ENCODE measurements at regions not wholly inside any gene's neighbourhood (a gene's known extent, or its start where the extent isn't known, plus 50 kb on each side); places are given as distances from the start of the nearest gene placed in this dataset.
"Not testable (repeated sequence)": the region's sequence is repeated elsewhere in the genome, so short reads cannot be mapped to it uniquely, and the experiment has no call there.

- H3K9me3 ChIP-seq (ENCODE audit: control insufficient read depth in 2 of 2, insufficient read depth in 1 of 2, low read depth in 1 of 2, low read length in 1 of 2): no peaks in the 10 kb centered on the region
- no peaks in the 10 kb centered on the region for H3K4me1 ChIP-seq (ENCODE audit: control insufficient read depth in 3 of 3, insufficient read depth in 2 of 3, low read depth in 1 of 3, low read length in 2 of 3)
- WGBS, 3 donors: 12 to 44% (median 16%) methylated on average over 2 of the region's 2 CpGs
- no peaks in the 10 kb centered on the region for H3K27me3 ChIP-seq (ENCODE audit: control insufficient read depth in 3 of 3, insufficient read depth in 3 of 3, low read length in 3 of 3)
- no peak overlapping the region for H3K4me3 ChIP-seq (ENCODE audit: low read depth in 1 of 3, low read length in 3 of 3)
- DNase-seq (no peak), FAIRE-seq (no peak)
- H3K36me3 ChIP-seq (ENCODE audit: control insufficient read depth in 3 of 3, insufficient read depth in 2 of 3, low read depth in 1 of 3, low read length in 3 of 3): no peaks in the 10 kb centered on the region
- H3K27ac ChIP-seq (ENCODE audit: low read depth in 1 of 3, low read length in 2 of 3): no peak overlapping the region
These were observed 404.7 kb downstream of the NEBL start for GRCh38 chr10:20492447-20492846.

- Histone ChIP-seq H3K4me3 (ENCODE audit: low read depth in 1 of 3, low read length in 3 of 3) (no peak overlapping the region), H3K4me1 (ENCODE audit: control insufficient read depth in 3 of 3, insufficient read depth in 2 of 3, low read depth in 1 of 3, low read length in 2 of 3) (no peaks in the 10 kb centered on the region), H3K9me3 (ENCODE audit: control insufficient read depth in 2 of 2, insufficient read depth in 1 of 2, low read depth in 1 of 2, low read length in 1 of 2) (no peaks in the 10 kb centered on the region), H3K27me3 (ENCODE audit: control insufficient read depth in 3 of 3, insufficient read depth in 3 of 3, low read length in 3 of 3) (no peaks in the 10 kb centered on the region), H3K36me3 (ENCODE audit: control insufficient read depth in 3 of 3, insufficient read depth in 2 of 3, low read depth in 1 of 3, low read length in 3 of 3) (no peaks in the 10 kb centered on the region), H3K27ac (ENCODE audit: low read depth in 1 of 3, low read length in 2 of 3) (no peak overlapping the region)
- WGBS, 3 donors: 85 to 94% (median 89%) methylated on average over 4 of the region's 4 CpGs
- DNase-seq (no peak), FAIRE-seq (no peak)
These were observed 407.1 kb downstream of the NEBL start for GRCh38 chr10:20489961-20490360.

GRCh38 chr10:20486791-20487190, 410.3 kb downstream of the NEBL start:
- Histone ChIP-seq H3K4me3 (ENCODE audit: low read depth in 1 of 3, low read length in 3 of 3) (no peak overlapping the region), H3K27me3 (ENCODE audit: control insufficient read depth in 3 of 3, insufficient read depth in 3 of 3, low read length in 3 of 3) (no peaks in the 10 kb centered on the region), H3K9me3 (ENCODE audit: control insufficient read depth in 2 of 2, insufficient read depth in 1 of 2, low read depth in 1 of 2, low read length in 1 of 2) (no peaks in the 10 kb centered on the region), H3K36me3 (ENCODE audit: control insufficient read depth in 3 of 3, insufficient read depth in 2 of 3, low read depth in 1 of 3, low read length in 3 of 3) (no peaks in the 10 kb centered on the region), H3K4me1 (ENCODE audit: control insufficient read depth in 3 of 3, insufficient read depth in 2 of 3, low read depth in 1 of 3, low read length in 2 of 3) (no peaks in the 10 kb centered on the region), H3K27ac (ENCODE audit: low read depth in 1 of 3, low read length in 2 of 3) (no peak overlapping the region)
- no peak for DNase-seq
- 33 to 67% (median 50%) methylated on average over 1 of the region's 1 CpG for WGBS, 3 donors
- no peak for FAIRE-seq

- no peak overlapping the region for H3K4me3 ChIP-seq (ENCODE audit: low read depth in 1 of 3, low read length in 3 of 3)
- no peaks in the 10 kb centered on the region for H3K27me3 ChIP-seq (ENCODE audit: control insufficient read depth in 3 of 3, insufficient read depth in 3 of 3, low read length in 3 of 3)
- H3K4me1 ChIP-seq (ENCODE audit: control insufficient read depth in 3 of 3, insufficient read depth in 2 of 3, low read depth in 1 of 3, low read length in 2 of 3): no peaks in the 10 kb centered on the region
- H3K27ac ChIP-seq (ENCODE audit: low read depth in 1 of 3, low read length in 2 of 3): no peak overlapping the region
- DNase-seq (no peak), FAIRE-seq (no peak)
- H3K36me3 ChIP-seq (ENCODE audit: control insufficient read depth in 3 of 3, insufficient read depth in 2 of 3, low read depth in 1 of 3, low read length in 3 of 3): no peaks in the 10 kb centered on the region
- no peaks in the 10 kb centered on the region for H3K9me3 ChIP-seq (ENCODE audit: control insufficient read depth in 2 of 2, insufficient read depth in 1 of 2, low read depth in 1 of 2, low read length in 1 of 2)
- 38 to 53% (median 49%) methylated on average over 3 of the region's 3 CpGs for WGBS, 3 donors
These were observed 411.6 kb downstream of the NEBL start for GRCh38 chr10:20485554-20485953.

GRCh38 chr10:20481054-20481453, 416.1 kb downstream of the NEBL start:
- Histone ChIP-seq H3K4me1 (ENCODE audit: control insufficient read depth in 3 of 3, insufficient read depth in 2 of 3, low read depth in 1 of 3, low read length in 2 of 3) (no peaks in the 10 kb centered on the region), H3K9me3 (ENCODE audit: control insufficient read depth in 2 of 2, insufficient read depth in 1 of 2, low read depth in 1 of 2, low read length in 1 of 2) (no peaks in the 10 kb centered on the region), H3K27ac (ENCODE audit: low read depth in 1 of 3, low read length in 2 of 3) (no peak overlapping the region), H3K4me3 (ENCODE audit: low read depth in 1 of 3, low read length in 3 of 3) (no peak overlapping the region), H3K36me3 (ENCODE audit: control insufficient read depth in 3 of 3, insufficient read depth in 2 of 3, low read depth in 1 of 3, low read length in 3 of 3) (no peaks in the 10 kb centered on the region), H3K27me3 (ENCODE audit: control insufficient read depth in 3 of 3, insufficient read depth in 3 of 3, low read length in 3 of 3) (no peaks in the 10 kb centered on the region)
- 67 to 88% (median 74%) methylated on average over 2 of the region's 2 CpGs for WGBS, 3 donors
- FAIRE-seq (no peak), DNase-seq (no peak)

- H3K9me3 ChIP-seq (ENCODE audit: control insufficient read depth in 2 of 2, insufficient read depth in 1 of 2, low read depth in 1 of 2, low read length in 1 of 2); H3K4me3 ChIP-seq (ENCODE audit: low read depth in 1 of 3, low read length in 3 of 3); H3K4me1 ChIP-seq (ENCODE audit: control insufficient read depth in 3 of 3, insufficient read depth in 2 of 3, low read depth in 1 of 3, low read length in 2 of 3); H3K36me3 ChIP-seq (ENCODE audit: control insufficient read depth in 3 of 3, insufficient read depth in 2 of 3, low read depth in 1 of 3, low read length in 3 of 3); DNase-seq; H3K27ac ChIP-seq (ENCODE audit: low read depth in 1 of 3, low read length in 2 of 3); H3K27me3 ChIP-seq (ENCODE audit: control insufficient read depth in 3 of 3, insufficient read depth in 3 of 3, low read length in 3 of 3): not testable (repeated sequence)
- WGBS, 3 donors: 89 to 98% (median 95%) methylated on average over 1 of the region's 1 CpG
- peak; percentile 82 for FAIRE-seq
These were observed 416.5 kb downstream of the NEBL start for GRCh38 chr10:20480575-20480974.

GRCh38 chr10:20474064-20474463, 423.0 kb downstream of the NEBL start:
- H3K9me3 ChIP-seq (ENCODE audit: control insufficient read depth in 2 of 2, insufficient read depth in 1 of 2, low read depth in 1 of 2, low read length in 1 of 2): no peaks in the 10 kb centered on the region

GRCh38 chr10:20473023-20473760, 423.9 kb downstream of the NEBL start:
- no peak for FAIRE-seq
- no peak for DNase-seq

More at GRCh38 chr10:20474064-20474463, 423.0 kb downstream of the NEBL start:
- Histone ChIP-seq H3K4me3 (ENCODE audit: low read depth in 1 of 3, low read length in 3 of 3) (no peak overlapping the region), H3K27me3 (ENCODE audit: control insufficient read depth in 3 of 3, insufficient read depth in 3 of 3, low read length in 3 of 3) (no peaks in the 10 kb centered on the region), H3K27ac (ENCODE audit: low read depth in 1 of 3, low read length in 2 of 3) (no peak overlapping the region), H3K36me3 (ENCODE audit: control insufficient read depth in 3 of 3, insufficient read depth in 2 of 3, low read depth in 1 of 3, low read length in 3 of 3) (no peaks in the 10 kb centered on the region), H3K4me1 (ENCODE audit: control insufficient read depth in 3 of 3, insufficient read depth in 2 of 3, low read depth in 1 of 3, low read length in 2 of 3) (no peaks in the 10 kb centered on the region)
- no peak for DNase-seq
- no peak for FAIRE-seq
- WGBS, 3 donors: 70 to 78% (median 71%) methylated on average over 2 of the region's 2 CpGs

GRCh38 chr10:20466731-20467130, 430.4 kb downstream of the NEBL start:
- no peak for FAIRE-seq
- no peak for DNase-seq
- no peak overlapping the region for H3K4me3 ChIP-seq (ENCODE audit: low read depth in 1 of 3, low read length in 3 of 3)
- H3K27ac ChIP-seq (ENCODE audit: low read depth in 1 of 3, low read length in 2 of 3): no peak overlapping the region
- no peaks in the 10 kb centered on the region for H3K4me1 ChIP-seq (ENCODE audit: control insufficient read depth in 3 of 3, insufficient read depth in 2 of 3, low read depth in 1 of 3, low read length in 2 of 3)
- peaks cover 0 to 5% of the 10 kb centered on the region in 2 donors for H3K9me3 ChIP-seq (ENCODE audit: control insufficient read depth in 2 of 2, insufficient read depth in 1 of 2, low read depth in 1 of 2, low read length in 1 of 2)
- no peaks in the 10 kb centered on the region for H3K36me3 ChIP-seq (ENCODE audit: control insufficient read depth in 3 of 3, insufficient read depth in 2 of 3, low read depth in 1 of 3, low read length in 3 of 3)
- H3K27me3 ChIP-seq (ENCODE audit: control insufficient read depth in 3 of 3, insufficient read depth in 3 of 3, low read length in 3 of 3): no peaks in the 10 kb centered on the region

More at GRCh38 chr10:20473023-20473760, 423.9 kb downstream of the NEBL start:
- Histone ChIP-seq H3K4me3 (ENCODE audit: low read depth in 1 of 3, low read length in 3 of 3) (no peak overlapping the region), H3K27me3 (ENCODE audit: control insufficient read depth in 3 of 3, insufficient read depth in 3 of 3, low read length in 3 of 3) (no peaks in the 10 kb centered on the region), H3K36me3 (ENCODE audit: control insufficient read depth in 3 of 3, insufficient read depth in 2 of 3, low read depth in 1 of 3, low read length in 3 of 3) (no peaks in the 10 kb centered on the region), H3K4me1 (ENCODE audit: control insufficient read depth in 3 of 3, insufficient read depth in 2 of 3, low read depth in 1 of 3, low read length in 2 of 3) (no peaks in the 10 kb centered on the region), H3K9me3 (ENCODE audit: control insufficient read depth in 2 of 2, insufficient read depth in 1 of 2, low read depth in 1 of 2, low read length in 1 of 2) (no peaks in the 10 kb centered on the region), H3K27ac (ENCODE audit: low read depth in 1 of 3, low read length in 2 of 3) (no peak overlapping the region)
- WGBS, 3 donors: 44 to 73% (median 62%) methylated on average over 5 of the region's 5 CpGs
